Keratinocyte (primary cell): ENCODE measurements at regions not wholly inside any gene's neighbourhood (a gene's known extent, or its start where the extent isn't known, plus 50 kb on each side); places are given as distances from the start of the nearest gene placed in this dataset.

Source experiments
- DNase-seq: peaks from one replicate; pipeline ENCODE4 v3.0.0-alpha.2; 2011; ENCODE audit warnings: low read depth, missing footprints, low spot score
- FAIRE-seq: peaks from 2 replicates; lab custom pipeline; 2011; peaks lifted over from hg19 to GRCh38; lab: Jason Lieb, UNC
- H2AFZ ChIP-seq: 2 replicates; pipeline ENCODE4 v1.6.0; 2012; ENCODE audit warnings: low read length, control low read depth, inconsistent platforms; ENCODE audit not compliant: control insufficient read depth
- H3K27ac ChIP-seq: 2 replicates; pipeline ENCODE4 v1.5.1; 2011; ENCODE audit warnings: low read length; ENCODE audit not compliant: control insufficient read depth, insufficient read depth
- H3K27me3 ChIP-seq: 3 replicates; pipeline ENCODE4 v1.6.0; 2011; ENCODE audit warnings: low read length; ENCODE audit not compliant: control insufficient read depth, insufficient read depth; ENCODE audit errors: extremely low read depth
- H3K36me3 ChIP-seq, 2 experiments: 2 replicates in 1 of 2; 3 replicates in 1 of 2; pipeline ENCODE4 v1.5.1; 2011; ENCODE audit warnings: low read length in 2 of 2, mild to moderate bottlenecking in 1 of 2; ENCODE audit not compliant: control insufficient read depth in 2 of 2, insufficient read depth in 2 of 2; ENCODE audit errors: extremely low read depth in 1 of 2
- H3K4me1 ChIP-seq: 3 replicates; pipeline ENCODE4 v1.5.1; 2011; ENCODE audit warnings: low read length; ENCODE audit not compliant: control insufficient read depth, insufficient read depth; ENCODE audit errors: extremely low read depth
- H3K4me2 ChIP-seq: 3 replicates; pipeline ENCODE4 v1.6.0; 2011; ENCODE audit warnings: low read depth, low read length; ENCODE audit not compliant: control insufficient read depth, insufficient read depth; ENCODE audit errors: extremely low read depth
- H3K4me3 ChIP-seq, 3 experiments: fragments of 200-600 bp in 1 of 3; sonication (generic) in 1 of 3; 2 replicates in 2 of 3; 3 replicates in 1 of 3; pipeline ENCODE4 v1.5.1; 2011 to 2016; ENCODE audit warnings: low read length in 3 of 3, mild to moderate bottlenecking in 3 of 3, control low read depth in 2 of 3, inconsistent platforms in 1 of 3, low read depth in 1 of 3, mixed read lengths in 1 of 3, mixed run types in 1 of 3, moderate library complexity in 1 of 3; ENCODE audit not compliant: control insufficient read depth in 2 of 3, insufficient read depth in 2 of 3; ENCODE audit errors: extremely low read depth in 1 of 3
- H3K79me2 ChIP-seq: 2 replicates; pipeline ENCODE4 v1.6.0; 2012; ENCODE audit warnings: low read length; ENCODE audit not compliant: control insufficient read depth, insufficient read depth
- H3K9ac ChIP-seq: 3 replicates; pipeline ENCODE4 v1.6.0; 2011; ENCODE audit warnings: low read length; ENCODE audit not compliant: control insufficient read depth, insufficient read depth; ENCODE audit errors: extremely low read depth
- H3K9me1 ChIP-seq: 3 replicates; pipeline ENCODE4 v1.6.0; 2011; ENCODE audit warnings: low read length; ENCODE audit not compliant: control insufficient read depth, insufficient read depth; ENCODE audit errors: extremely low read depth
- H3K9me3 ChIP-seq: 2 replicates; pipeline ENCODE4 v1.5.1; 2012; ENCODE audit warnings: low read depth, low read length; ENCODE audit not compliant: control insufficient read depth
- H4K20me1 ChIP-seq: 3 replicates; pipeline ENCODE4 v1.6.0; 2011; ENCODE audit warnings: low read length; ENCODE audit not compliant: control insufficient read depth, insufficient read depth; ENCODE audit errors: extremely low read depth
- EZH2 ChIP-seq: IDR thresholded peaks from one replicate; pipeline ENCODE4 v1.6.1; 2012; ENCODE audit warnings: inconsistent platforms, mild to moderate bottlenecking, low read length, moderate library complexity
- dilution Hi-C: fragments of 300-500 bp; cut with MboI; formaldehyde crosslinking; loops from one replicate; pipeline ENCODE4 v1.7.0; 2020; ENCODE audit warnings: low sequenced_read_pairs; ENCODE audit not compliant: extremely low pct_ligation_motif_present
- TF ChIP-seq, protein P1 (sequence below), 3 experiments: IDR thresholded peaks in 1 of 3; conservative IDR thresholded peaks in 1 of 3; optimal IDR thresholded peaks in 1 of 3; 2 replicates in 2 of 3; 3 replicates in 1 of 3; pipeline versions ENCODE3 to v1.5.1; 2011; ENCODE audit warnings: low read length in 3 of 3, mild to moderate bottlenecking in 3 of 3, moderate library complexity in 2 of 3, control low read depth in 1 of 3, inconsistent platforms in 1 of 3; ENCODE audit not compliant: insufficient read depth in 2 of 3; ENCODE audit errors: extremely low read depth in 1 of 3

DNA sequence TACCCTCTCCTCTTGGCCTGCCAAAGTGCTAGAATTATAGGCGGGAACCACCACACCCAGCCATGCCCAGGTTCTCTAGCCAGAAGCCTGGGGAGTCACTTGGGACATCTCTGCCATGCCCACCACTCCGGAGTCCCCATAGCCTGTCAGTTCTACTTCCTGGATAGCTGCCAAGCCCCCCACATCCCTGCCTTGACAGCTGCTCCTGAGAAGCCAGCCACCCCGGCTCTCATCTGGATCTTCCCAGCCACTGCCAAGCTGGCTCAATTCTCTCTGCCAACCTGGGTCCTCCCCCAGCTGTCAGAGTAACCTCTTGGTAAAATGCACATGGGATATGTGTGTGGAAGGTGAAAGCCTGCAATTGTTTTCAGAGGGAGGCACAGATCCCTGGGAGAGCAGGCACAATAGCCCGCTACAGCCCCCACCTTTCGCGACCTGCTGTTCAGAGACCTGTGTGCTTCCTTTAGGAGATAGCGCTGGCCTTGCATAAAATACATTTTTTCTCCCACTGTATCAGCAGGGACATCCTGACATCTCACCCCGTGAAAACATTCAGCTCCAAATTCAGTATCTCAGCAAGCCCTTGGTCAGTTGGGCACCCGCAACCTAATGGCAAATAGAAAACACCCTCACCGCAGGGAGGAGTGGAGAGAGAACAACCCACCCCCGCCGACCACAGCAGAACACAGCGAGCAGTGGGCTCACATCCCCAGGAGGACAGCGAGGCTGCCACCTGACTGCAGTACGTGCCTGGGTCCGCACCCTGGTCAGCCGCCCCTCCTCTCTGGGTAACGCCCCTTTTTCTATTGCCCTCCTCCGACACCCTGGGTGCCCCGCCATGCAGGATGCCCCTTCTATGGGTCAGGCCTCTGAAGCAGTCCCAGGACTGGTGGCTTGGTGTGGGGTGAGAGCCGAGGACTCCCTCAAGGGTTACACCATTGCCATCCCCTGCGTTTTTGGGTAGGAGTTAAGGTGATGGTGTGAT, 1342.2 kb downstream of the BRD1 start:
- Histone ChIP-seq H3K4me2 (no peak overlapping the region), H3K4me3 (no peak overlapping the region), H3K4me1 (no peaks in the 10 kb centered on the region), H4K20me1 (no peaks in the 10 kb centered on the region), H3K9me1 (no peaks in the 10 kb centered on the region), H3K27me3 (peaks cover 24% of the 10 kb centered on the region), H3K27ac (no peak overlapping the region), H3K9ac (no peak overlapping the region), H3K79me2 (no peaks in the 10 kb centered on the region), H3K9me3 (no peaks in the 10 kb centered on the region), H3K36me3 (no peaks in the 10 kb centered on the region), H2AFZ (no peak overlapping the region)
- FAIRE-seq (no peak), DNase-seq (no peak)
- TF ChIP-seq EZH2, result no peak
- TF ChIP-seq, protein P1, sequence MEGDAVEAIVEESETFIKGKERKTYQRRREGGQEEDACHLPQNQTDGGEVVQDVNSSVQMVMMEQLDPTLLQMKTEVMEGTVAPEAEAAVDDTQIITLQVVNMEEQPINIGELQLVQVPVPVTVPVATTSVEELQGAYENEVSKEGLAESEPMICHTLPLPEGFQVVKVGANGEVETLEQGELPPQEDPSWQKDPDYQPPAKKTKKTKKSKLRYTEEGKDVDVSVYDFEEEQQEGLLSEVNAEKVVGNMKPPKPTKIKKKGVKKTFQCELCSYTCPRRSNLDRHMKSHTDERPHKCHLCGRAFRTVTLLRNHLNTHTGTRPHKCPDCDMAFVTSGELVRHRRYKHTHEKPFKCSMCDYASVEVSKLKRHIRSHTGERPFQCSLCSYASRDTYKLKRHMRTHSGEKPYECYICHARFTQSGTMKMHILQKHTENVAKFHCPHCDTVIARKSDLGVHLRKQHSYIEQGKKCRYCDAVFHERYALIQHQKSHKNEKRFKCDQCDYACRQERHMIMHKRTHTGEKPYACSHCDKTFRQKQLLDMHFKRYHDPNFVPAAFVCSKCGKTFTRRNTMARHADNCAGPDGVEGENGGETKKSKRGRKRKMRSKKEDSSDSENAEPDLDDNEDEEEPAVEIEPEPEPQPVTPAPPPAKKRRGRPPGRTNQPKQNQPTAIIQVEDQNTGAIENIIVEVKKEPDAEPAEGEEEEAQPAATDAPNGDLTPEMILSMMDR (optimal IDR thresholded peaks at IDR 0.05 in 1 of 3, IDR thresholded peaks at IDR 0.05 in 1 of 3, conservative IDR thresholded peaks at IDR 0.05 in 1 of 3; ENCODE audit: extremely low read depth in 1 of 3, insufficient read depth in 2 of 3, low read length in 3 of 3), result no peak
- dilution Hi-C loops, result no loop called here

DNA sequence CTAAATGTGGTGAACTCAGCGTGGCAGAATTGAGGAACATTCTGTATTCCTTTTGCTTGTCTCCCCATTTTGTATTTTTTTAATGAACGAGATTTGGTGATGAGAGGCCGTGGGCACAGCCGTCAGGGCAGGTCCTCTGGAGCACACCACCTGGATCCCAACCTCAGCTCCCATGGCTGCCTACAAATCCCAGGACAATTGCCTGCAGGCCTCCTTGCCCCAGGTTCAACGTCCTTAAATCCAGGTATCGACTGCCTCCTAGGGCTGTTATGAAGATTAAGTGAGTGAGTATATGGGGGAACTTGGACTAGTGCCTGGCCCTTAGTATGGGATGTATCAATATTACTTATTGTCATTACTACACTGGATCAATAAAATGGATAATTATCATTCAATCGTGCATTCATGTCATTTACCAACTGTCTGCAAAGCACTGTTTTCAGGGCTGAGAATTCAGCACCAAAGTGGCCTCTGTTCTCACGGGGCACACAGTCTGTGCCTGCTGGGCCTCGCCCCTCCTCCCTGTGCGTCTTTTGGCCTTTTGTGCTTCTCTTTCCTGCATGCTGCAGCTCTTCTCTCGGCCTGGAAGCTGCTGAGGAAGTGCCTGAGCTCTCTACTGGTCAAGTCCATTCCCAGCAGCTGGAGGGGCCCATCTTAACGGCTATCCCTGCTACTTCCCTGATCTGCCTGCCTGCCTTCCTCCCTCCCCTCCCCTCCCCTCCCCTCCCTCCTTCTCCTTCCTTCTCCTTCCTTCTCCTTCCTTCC, 1343.7 kb downstream of the BRD1 start:
- FAIRE-seq (no peak), DNase-seq (no peak)
- Histone ChIP-seq H3K9ac (no peak overlapping the region), H2AFZ (no peak overlapping the region), H3K4me1 (no peaks in the 10 kb centered on the region), H3K27me3 (peaks cover 12% of the 10 kb centered on the region), H3K79me2 (no peaks in the 10 kb centered on the region), H3K27ac (no peak overlapping the region), H3K36me3 (no peaks in the 10 kb centered on the region), H3K4me2 (no peak overlapping the region), H3K9me3 (no peaks in the 10 kb centered on the region), H4K20me1 (no peaks in the 10 kb centered on the region), H3K9me1 (no peaks in the 10 kb centered on the region), H3K4me3 (no peak overlapping the region)
- TF ChIP-seq, protein P1 (optimal IDR thresholded peaks at IDR 0.05 in 1 of 3, IDR thresholded peaks at IDR 0.05 in 1 of 3, conservative IDR thresholded peaks at IDR 0.05 in 1 of 3; ENCODE audit: extremely low read depth in 1 of 3, insufficient read depth in 2 of 3, low read length in 3 of 3), result no peak
- TF ChIP-seq EZH2, result no peak
- dilution Hi-C loops, result no loop called here
